ENCODE measurements at regions not wholly inside any gene's neighbourhood (a gene's known extent, or its start where the extent isn't known, plus 50 kb on each side); places are given as distances from the start of the nearest gene placed in this dataset.

DNA sequence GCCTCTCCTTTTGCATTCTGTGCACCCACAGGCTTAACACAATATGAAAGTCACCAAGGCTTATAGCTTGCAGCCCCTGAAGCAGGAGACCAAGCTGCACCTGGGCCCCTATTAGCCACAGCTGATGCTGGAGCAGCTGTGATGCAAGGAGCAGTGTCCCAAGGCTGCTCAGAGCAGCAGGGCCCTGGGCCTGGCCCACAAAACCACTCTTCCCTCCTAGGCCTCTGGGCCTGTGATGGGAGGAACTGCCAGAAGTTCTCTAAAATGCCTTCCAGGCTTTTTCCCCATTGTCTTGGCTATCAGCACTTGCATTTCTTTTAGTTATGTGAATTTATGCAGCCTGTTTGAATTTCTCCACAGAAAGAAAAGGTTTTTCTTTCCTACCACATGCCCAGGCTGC lies 89.5 kb upstream of the KCTD3 start:
- intact Hi-C loops (cut with micrococcal nuclease): no loop called here
- no TSS peak for BruUV-seq (replicated peaks)
- Mint-ChIP-seq H3K4me3 (ENCODE audit: unreplicated experiment) (no peak overlapping the region), H3K36me3 (ENCODE audit: insufficient read depth, unreplicated experiment) (no peaks in the 10 kb centered on the region), H3K9me3 (ENCODE audit: unreplicated experiment) (peaks cover 7% of the 10 kb centered on the region), H3K4me1 (ENCODE audit: insufficient read depth, unreplicated experiment) (peaks cover 39% of the 10 kb centered on the region), H3K27me3 (ENCODE audit: insufficient read depth, unreplicated experiment) (no peaks in the 10 kb centered on the region), H3K27ac (ENCODE audit: low read depth, unreplicated experiment) (peak overlapping the region; percentile 88)
- TF ChIP-seq, protein P1, sequence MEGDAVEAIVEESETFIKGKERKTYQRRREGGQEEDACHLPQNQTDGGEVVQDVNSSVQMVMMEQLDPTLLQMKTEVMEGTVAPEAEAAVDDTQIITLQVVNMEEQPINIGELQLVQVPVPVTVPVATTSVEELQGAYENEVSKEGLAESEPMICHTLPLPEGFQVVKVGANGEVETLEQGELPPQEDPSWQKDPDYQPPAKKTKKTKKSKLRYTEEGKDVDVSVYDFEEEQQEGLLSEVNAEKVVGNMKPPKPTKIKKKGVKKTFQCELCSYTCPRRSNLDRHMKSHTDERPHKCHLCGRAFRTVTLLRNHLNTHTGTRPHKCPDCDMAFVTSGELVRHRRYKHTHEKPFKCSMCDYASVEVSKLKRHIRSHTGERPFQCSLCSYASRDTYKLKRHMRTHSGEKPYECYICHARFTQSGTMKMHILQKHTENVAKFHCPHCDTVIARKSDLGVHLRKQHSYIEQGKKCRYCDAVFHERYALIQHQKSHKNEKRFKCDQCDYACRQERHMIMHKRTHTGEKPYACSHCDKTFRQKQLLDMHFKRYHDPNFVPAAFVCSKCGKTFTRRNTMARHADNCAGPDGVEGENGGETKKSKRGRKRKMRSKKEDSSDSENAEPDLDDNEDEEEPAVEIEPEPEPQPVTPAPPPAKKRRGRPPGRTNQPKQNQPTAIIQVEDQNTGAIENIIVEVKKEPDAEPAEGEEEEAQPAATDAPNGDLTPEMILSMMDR (IDR thresholded peaks at IDR 0.05; ENCODE audit: unreplicated experiment): no peak
- no peak for DNase-seq (ENCODE audit: unreplicated experiment)
- POLR2A ChIA-PET: interaction anchor here (1.5 kb wide), 1 partner anchor 874 kb away, joined by 3 read pairs; no protein-coding TSS in a partner anchor
- CTCF ChIA-PET: interaction anchor here (0.6 to 1.1 kb wide), 3 partner anchors 347 to 817 kb away, joined by 3 to 4 read pairs (median 3); no protein-coding TSS in a partner anchor

DNA sequence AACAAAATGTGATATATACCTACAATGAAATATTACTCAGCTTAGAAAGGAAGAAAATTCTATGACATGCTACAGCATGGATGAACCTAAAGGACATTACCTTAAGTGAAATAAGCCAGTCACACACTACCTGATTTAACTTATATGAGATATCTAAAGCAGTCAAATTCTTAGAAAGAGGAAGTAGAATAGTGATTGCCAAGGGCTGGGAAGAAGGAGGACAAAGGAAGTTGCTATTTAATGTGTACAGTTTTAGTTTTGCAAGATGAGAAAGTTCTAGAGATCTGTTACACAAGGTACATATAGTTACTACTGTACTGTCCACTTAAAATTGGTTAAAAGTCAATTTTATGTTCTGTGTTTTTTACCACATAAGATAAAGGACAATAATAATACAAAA lies 87.5 kb upstream of the KCTD3 start:
- H3K27me3 Mint-ChIP-seq (ENCODE audit: insufficient read depth, unreplicated experiment): no peaks in the 10 kb centered on the region
- intact Hi-C loops (cut with micrococcal nuclease): no loop called here
- peaks cover 7% of the 10 kb centered on the region for H3K9me3 Mint-ChIP-seq (ENCODE audit: unreplicated experiment)
- TF ChIP-seq, protein P1 (IDR thresholded peaks at IDR 0.05; ENCODE audit: unreplicated experiment): no peak
- ChIA-PET POLR2A (no interaction called here), CTCF (interaction anchor here (0.8 kb wide), 1 partner anchor 9 kb away, joined by 3 read pairs; no protein-coding TSS in a partner anchor)
- H3K36me3 Mint-ChIP-seq (ENCODE audit: insufficient read depth, unreplicated experiment): no peaks in the 10 kb centered on the region
- no peak for DNase-seq (ENCODE audit: unreplicated experiment)
- peaks cover 39% of the 10 kb centered on the region for H3K4me1 Mint-ChIP-seq (ENCODE audit: insufficient read depth, unreplicated experiment)
- no peak overlapping the region for H3K4me3 Mint-ChIP-seq (ENCODE audit: unreplicated experiment)
- peak overlapping the region; percentile 3 for H3K27ac Mint-ChIP-seq (ENCODE audit: low read depth, unreplicated experiment)
- BruUV-seq (replicated peaks): no TSS peak

DNA sequence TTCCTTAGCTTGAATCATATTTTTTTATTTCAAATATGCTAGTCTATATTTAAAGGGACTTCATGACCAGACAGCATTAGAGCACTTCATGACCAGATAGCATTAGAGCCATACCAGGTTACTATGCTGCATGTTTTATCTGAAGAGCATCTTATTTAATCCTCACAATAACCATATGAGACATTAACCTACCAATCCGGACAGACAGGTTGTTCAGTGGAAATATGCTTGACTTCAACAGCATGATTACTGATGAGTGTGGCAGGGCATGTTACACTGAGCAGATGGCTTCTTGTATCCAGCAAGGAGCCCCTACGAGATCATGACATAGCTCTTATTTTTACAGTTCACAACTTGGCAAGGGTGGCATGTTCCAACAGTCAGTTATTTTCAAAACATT lies 85.0 kb upstream of the KCTD3 start:
- CTCF ChIA-PET: no interaction called here
- BruUV-seq (replicated peaks): no TSS peak

DNA sequence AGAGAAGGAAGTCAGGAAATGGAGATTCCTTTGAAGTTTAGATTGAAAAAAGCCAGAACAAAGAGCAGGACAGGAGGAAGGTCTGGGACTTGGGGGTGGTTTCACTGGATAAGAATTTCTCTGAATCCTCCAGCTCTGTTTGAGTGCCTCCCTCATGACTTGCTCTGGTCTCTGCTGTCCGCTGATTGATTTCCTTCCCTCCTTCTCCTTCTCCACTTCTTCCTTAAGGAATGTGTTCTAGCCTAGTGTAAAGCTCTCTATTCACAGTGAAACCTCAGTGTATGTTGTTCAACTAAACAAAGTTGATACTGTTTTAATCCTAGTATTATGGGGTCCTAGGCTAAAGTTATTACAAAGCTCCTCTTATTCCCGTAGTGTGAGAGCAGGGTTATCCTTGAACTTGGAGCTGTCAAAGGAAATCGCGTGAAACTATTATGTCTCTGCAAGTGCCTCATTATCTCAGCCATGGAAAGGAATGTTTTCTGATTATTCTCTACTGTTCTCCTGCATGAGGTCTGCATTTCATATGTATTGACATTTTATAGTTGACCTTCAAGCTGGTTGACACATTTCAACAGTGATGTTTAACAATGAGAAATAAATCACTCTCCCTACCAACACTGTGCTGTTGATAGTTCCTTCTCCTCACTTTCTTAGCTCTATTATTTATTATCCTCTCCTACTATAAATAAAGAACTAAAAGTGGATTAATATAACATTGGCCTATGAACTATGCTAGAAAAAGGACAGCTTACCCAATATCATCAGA lies 82.7 kb upstream of the KCTD3 start:
- H3K9me3 Mint-ChIP-seq (ENCODE audit: unreplicated experiment): no peaks in the 10 kb centered on the region
- no TSS peak for BruUV-seq (replicated peaks)

More for the DNA sequence above, 85.0 kb upstream of the KCTD3 start:
- peaks cover 16% of the 10 kb centered on the region for H3K4me1 Mint-ChIP-seq (ENCODE audit: insufficient read depth, unreplicated experiment)
- H3K4me3 Mint-ChIP-seq (ENCODE audit: unreplicated experiment): no peak overlapping the region
- TF ChIP-seq, protein P1 (IDR thresholded peaks at IDR 0.05; ENCODE audit: unreplicated experiment): no peak
- POLR2A ChIA-PET: interaction anchor here (0.7 to 2.0 kb wide), 2 partner anchors 8 to 14 kb away, joined by 3 to 8 read pairs; no protein-coding TSS in a partner anchor
- H3K9me3 Mint-ChIP-seq (ENCODE audit: unreplicated experiment): peaks cover 7% of the 10 kb centered on the region
- H3K27ac Mint-ChIP-seq (ENCODE audit: low read depth, unreplicated experiment): no peak overlapping the region
- intact Hi-C loops (cut with micrococcal nuclease): no loop called here
- no peaks in the 10 kb centered on the region for H3K27me3 Mint-ChIP-seq (ENCODE audit: insufficient read depth, unreplicated experiment)
- DNase-seq (ENCODE audit: unreplicated experiment): no peak
- H3K36me3 Mint-ChIP-seq (ENCODE audit: insufficient read depth, unreplicated experiment): no peaks in the 10 kb centered on the region

More for the DNA sequence above, 82.7 kb upstream of the KCTD3 start:
- H3K4me1 Mint-ChIP-seq (ENCODE audit: insufficient read depth, unreplicated experiment): peaks cover 9% of the 10 kb centered on the region
- H3K27me3 Mint-ChIP-seq (ENCODE audit: insufficient read depth, unreplicated experiment): no peaks in the 10 kb centered on the region
- H3K36me3 Mint-ChIP-seq (ENCODE audit: insufficient read depth, unreplicated experiment): no peaks in the 10 kb centered on the region
- ChIA-PET POLR2A (interaction anchor here (0.6 to 0.8 kb wide), 2 partner anchors 16 to 352 kb away, joined by 3 to 4 read pairs; no protein-coding TSS in a partner anchor), CTCF (interaction anchor here (0.7 to 1.2 kb wide), 6 partner anchors 12 to 846 kb away, joined by 3 to 4 read pairs (median 3); no protein-coding TSS in a partner anchor)
- TF ChIP-seq, protein P1 (IDR thresholded peaks at IDR 0.05; ENCODE audit: unreplicated experiment): no peak
- intact Hi-C loops (cut with micrococcal nuclease): no loop called here
- no peak overlapping the region for H3K27ac Mint-ChIP-seq (ENCODE audit: low read depth, unreplicated experiment)
- no peak for DNase-seq (ENCODE audit: unreplicated experiment)
- no peak overlapping the region for H3K4me3 Mint-ChIP-seq (ENCODE audit: unreplicated experiment)

Data from MCF 10A (cell line).